GM12878 (cell line): ENCODE measurements at regions not wholly inside any gene's neighbourhood (a gene's known extent, or its start where the extent isn't known, plus 50 kb on each side); places are given as distances from the start of the nearest gene placed in this dataset.

Source experiments
- ATAC-seq: fragments of 200-7000 bp; cut with Tn5 transposase; 3 replicates; pipeline ENCODE4 v1.9.1; 2020; ENCODE audit warnings: mild to moderate bottlenecking, moderate library complexity
- BruUV-seq: library from RNA; stranded (reverse); fragments of 400-500 nt; replicated peaks from 2 replicates; lab custom pipeline; 2021; lab: Mats Ljungman, UMichigan
- CTCF ChIA-PET: fragments of 300-600 bp; sonication (Branson Sonifier 250); formaldehyde crosslinking; extraction: SDS; loops from one replicate; lab custom pipeline; 2021; ENCODE audit warnings: inconsistent platforms; lab: Yijun Ruan, JAX
- POLR2A ChIA-PET: fragments of 350-600 bp; formaldehyde crosslinking; extraction: SDS; loops from one replicate; lab custom pipeline; 2021; ENCODE audit warnings: inconsistent platforms; lab: Charles Lee
- RAD21 ChIA-PET: fragments of 300-600 bp; sonication (Branson Sonifier 250); formaldehyde crosslinking; loops from one replicate; lab custom pipeline; 2023; ENCODE audit warnings: antibody characterized with exemption; ENCODE audit not compliant: unreplicated experiment; lab: Charles Lee
- SMC1A ChIA-PET: fragments of 300-600 bp; sonication (Branson Sonifier 250); formaldehyde crosslinking; loops from one replicate; lab custom pipeline; 2023; ENCODE audit not compliant: unreplicated experiment, uncharacterized antibody; lab: Charles Lee
- DNase-seq: peaks from one replicate; pipeline ENCODE4 v3.0.0-alpha.2; 2011; ENCODE audit warnings: low read depth, low spot score
- FAIRE-seq: peaks from 3 replicates; lab custom pipeline; 2011; peaks lifted over from hg19 to GRCh38; lab: Jason Lieb, UNC
- H2AFZ ChIP-seq: 2 replicates; pipeline ENCODE4 v1.6.0; 2011; ENCODE audit warnings: low read depth, low read length, control low read depth; ENCODE audit not compliant: control insufficient read depth
- H3K27ac ChIP-seq: 2 replicates; pipeline ENCODE4 v1.5.1; 2011; ENCODE audit warnings: control low read depth; ENCODE audit not compliant: control insufficient read depth, insufficient read depth
- H3K27me3 ChIP-seq, 2 experiments: replicated peaks in 1 of 2; 2 replicates each; pipeline versions ENCODE4 v1.6.0 to v1.6.1; 2011; ENCODE audit warnings: low read length in 1 of 2; ENCODE audit not compliant: control insufficient read depth in 2 of 2, insufficient read depth in 2 of 2
- H3K36me3 ChIP-seq, 2 experiments: 2 replicates each; pipeline ENCODE4 v1.5.1; 2011; ENCODE audit warnings: low read length in 1 of 2; ENCODE audit not compliant: control insufficient read depth in 2 of 2, insufficient read depth in 2 of 2
- H3K4me1 ChIP-seq: 2 replicates; pipeline ENCODE4 v1.6.1; 2011; ENCODE audit warnings: mild to moderate bottlenecking, low read length, moderate library complexity, mixed read lengths; ENCODE audit not compliant: control insufficient read depth, insufficient read depth
- H3K4me2 ChIP-seq: 2 replicates; pipeline ENCODE4 v1.6.0; 2011; ENCODE audit warnings: control low read depth; ENCODE audit not compliant: control insufficient read depth, insufficient read depth
- H3K4me3 ChIP-seq: fragments of 200-600 bp; sonication (generic); 2 replicates; pipeline ENCODE4 v1.5.1; 2016
- H3K79me2 ChIP-seq: 2 replicates; pipeline ENCODE4 v1.6.0; 2011; ENCODE audit warnings: low read length; ENCODE audit not compliant: control insufficient read depth, insufficient read depth
- H3K9ac ChIP-seq: 2 replicates; pipeline ENCODE4 v1.8.0; 2011; ENCODE audit warnings: low read length, control low read depth, mixed read lengths; ENCODE audit not compliant: control insufficient read depth, insufficient read depth
- H3K9me3 ChIP-seq: replicated peaks from 3 replicates; pipeline ENCODE4 v1.5.1; 2011; ENCODE audit warnings: mild to moderate bottlenecking, low read length; ENCODE audit not compliant: control insufficient read depth, insufficient read depth
- H4K20me1 ChIP-seq: 2 replicates; pipeline ENCODE4 v1.6.0; 2011; ENCODE audit not compliant: control insufficient read depth, insufficient read depth
- CREB1 ChIP-seq: IDR thresholded peaks from 2 replicates; pipeline ENCODE4 v1.6.1; 2012; ENCODE audit warnings: low read depth, mild to moderate bottlenecking, inconsistent platforms
- NFIC ChIP-seq: IDR thresholded peaks from 2 replicates; pipeline ENCODE4 v1.6.1; 2012; ENCODE audit warnings: low read depth, mild to moderate bottlenecking, inconsistent platforms, low read length, moderate library complexity
- SIN3A ChIP-seq: IDR thresholded peaks from 2 replicates; pipeline ENCODE4 v1.6.1; 2012; ENCODE audit warnings: low read depth, low read length, improper control_type of control experiment
- YBX1 ChIP-seq: fragments of 450-650 bp; IDR thresholded peaks from 2 replicates; pipeline ENCODE4 v1.6.1; 2016; ENCODE audit warnings: antibody characterized with exemption
- ZBED1 ChIP-seq: IDR thresholded peaks from 2 replicates; pipeline ENCODE4 v1.6.1; 2016; ENCODE audit warnings: borderline replicate concordance
- WGBS: methylation state at CpG from one replicate; pipeline ENCODE4 v1.1.6; 2016; ENCODE audit warnings: low lambda C conversion rate; ENCODE audit not compliant: insufficient replicate concordance, insufficient coverage; ENCODE audit errors: missing lambda C conversion rate; 5-methylcytosine and 5-hydroxymethylcytosine counted together
- in situ Hi-C: fragments of 300-500 bp; cut with MboI; formaldehyde crosslinking; loops from 9 replicates; pipeline ENCODE4 v1.14.3; 2018; ENCODE audit warnings: mixed read lengths
- intact Hi-C: fragments of 100-400 bp; cut with micrococcal nuclease; formaldehyde crosslinking; loops from one replicate; pipeline ENCODE4 v1.14.2; 2022; ENCODE audit not compliant: unreplicated experiment
- TF ChIP-seq, protein P1 (sequence below): fragments of 450-650 bp; IDR thresholded peaks from 2 replicates; pipeline ENCODE4 v1.6.1; 2014; ENCODE audit warnings: mild to moderate bottlenecking
- TF ChIP-seq, protein P2 (sequence below): fragments of 450-650 bp; IDR thresholded peaks from 2 replicates; pipeline ENCODE4 v1.6.1; 2017; ENCODE audit warnings: mild to moderate bottlenecking

DNA sequence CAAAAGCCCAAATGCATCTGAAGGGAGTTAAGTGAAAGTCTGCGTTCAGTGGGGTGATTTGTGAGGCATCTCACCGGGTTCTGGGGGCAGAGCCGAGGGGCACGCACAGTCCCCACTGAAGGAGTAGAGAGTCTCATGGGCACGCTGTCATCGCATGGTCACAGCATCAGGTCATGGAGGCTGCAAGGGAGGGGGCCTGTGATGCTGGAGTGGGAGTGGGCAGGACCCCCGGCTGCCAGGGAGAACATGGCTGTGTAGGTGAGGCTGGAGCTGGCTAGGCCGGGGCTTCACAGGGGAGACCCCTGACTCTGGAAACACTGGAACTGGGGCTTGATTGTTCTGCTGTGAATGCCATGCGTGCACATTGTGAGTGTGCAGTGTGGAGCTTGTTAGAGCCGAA is 360.5 kb downstream of the IRX2 start:
- H4K20me1 ChIP-seq, result no peaks in the 10 kb centered on the region
- TF ChIP-seq, protein P1, sequence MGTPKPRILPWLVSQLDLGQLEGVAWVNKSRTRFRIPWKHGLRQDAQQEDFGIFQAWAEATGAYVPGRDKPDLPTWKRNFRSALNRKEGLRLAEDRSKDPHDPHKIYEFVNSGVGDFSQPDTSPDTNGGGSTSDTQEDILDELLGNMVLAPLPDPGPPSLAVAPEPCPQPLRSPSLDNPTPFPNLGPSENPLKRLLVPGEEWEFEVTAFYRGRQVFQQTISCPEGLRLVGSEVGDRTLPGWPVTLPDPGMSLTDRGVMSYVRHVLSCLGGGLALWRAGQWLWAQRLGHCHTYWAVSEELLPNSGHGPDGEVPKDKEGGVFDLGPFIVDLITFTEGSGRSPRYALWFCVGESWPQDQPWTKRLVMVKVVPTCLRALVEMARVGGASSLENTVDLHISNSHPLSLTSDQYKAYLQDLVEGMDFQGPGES, result no peak
- no peak for TF ChIP-seq YBX1
- H3K27ac ChIP-seq, result no peak overlapping the region
- no peak overlapping the region for H3K4me2 ChIP-seq
- SMC1A ChIA-PET, result no interaction called here
- DNase-seq, result no peak
- no peak for FAIRE-seq
- CTCF ChIA-PET, result no interaction called here
- RAD21 ChIA-PET, result no interaction called here
- in situ Hi-C loops (no loop called here), intact Hi-C loops (no loop called here)
- no peak overlapping the region for H2AFZ ChIP-seq
- no TSS peak for BruUV-seq
- POLR2A ChIA-PET, result no interaction called here
- H3K27me3 ChIP-seq, result no peaks in the 10 kb centered on the region
- no peaks in the 10 kb centered on the region; the same call in 2 of the 3 replicates for H3K9me3 ChIP-seq
- H3K79me2 ChIP-seq, result no peaks in the 10 kb centered on the region
- H3K9ac ChIP-seq, result no peak overlapping the region
- H3K4me3 ChIP-seq, result no peak overlapping the region
- H3K36me3 ChIP-seq, result no peaks in the 10 kb centered on the region
- 19% methylated on average over 10 of the region's 10 CpGs for WGBS
- ATAC-seq, result no peak
- H3K4me1 ChIP-seq, result no peaks in the 10 kb centered on the region

DNA sequence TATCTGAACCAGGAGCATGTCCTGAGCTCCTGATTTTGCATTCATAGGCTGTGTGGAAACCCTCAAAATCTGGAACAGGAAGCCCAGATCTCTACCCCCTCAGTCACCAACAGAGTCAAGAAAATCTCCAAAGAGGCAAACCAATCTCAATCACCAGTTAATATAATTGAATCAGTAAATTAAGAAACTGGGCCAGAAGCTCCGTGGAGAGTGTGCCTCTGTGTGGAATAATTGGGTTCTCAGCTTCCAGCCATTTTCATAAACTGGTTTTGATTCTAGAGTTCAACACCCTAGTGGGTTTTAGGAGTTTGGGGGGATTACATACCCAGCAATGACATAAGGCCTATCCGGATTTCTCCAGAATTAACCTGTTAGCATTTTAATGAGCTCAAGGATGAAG is 362.9 kb downstream of the IRX2 start:
- no peaks in the 10 kb centered on the region for H3K4me1 ChIP-seq
- H3K4me2 ChIP-seq, result no peak overlapping the region
- no peak overlapping the region for H2AFZ ChIP-seq
- in situ Hi-C loops, result no loop called here
- no peak overlapping the region for H3K27ac ChIP-seq
- H3K9me3 ChIP-seq, result no peaks in the 10 kb centered on the region; the same call in 2 of the 3 replicates
- no peaks in the 10 kb centered on the region for H3K27me3 ChIP-seq
- BruUV-seq, result no TSS peak
- H4K20me1 ChIP-seq, result no peaks in the 10 kb centered on the region
- TF ChIP-seq SIN3A (no peak), NFIC (no peak), ZBED1 (no peak), CREB1 (no peak)
- TF ChIP-seq, protein P2, sequence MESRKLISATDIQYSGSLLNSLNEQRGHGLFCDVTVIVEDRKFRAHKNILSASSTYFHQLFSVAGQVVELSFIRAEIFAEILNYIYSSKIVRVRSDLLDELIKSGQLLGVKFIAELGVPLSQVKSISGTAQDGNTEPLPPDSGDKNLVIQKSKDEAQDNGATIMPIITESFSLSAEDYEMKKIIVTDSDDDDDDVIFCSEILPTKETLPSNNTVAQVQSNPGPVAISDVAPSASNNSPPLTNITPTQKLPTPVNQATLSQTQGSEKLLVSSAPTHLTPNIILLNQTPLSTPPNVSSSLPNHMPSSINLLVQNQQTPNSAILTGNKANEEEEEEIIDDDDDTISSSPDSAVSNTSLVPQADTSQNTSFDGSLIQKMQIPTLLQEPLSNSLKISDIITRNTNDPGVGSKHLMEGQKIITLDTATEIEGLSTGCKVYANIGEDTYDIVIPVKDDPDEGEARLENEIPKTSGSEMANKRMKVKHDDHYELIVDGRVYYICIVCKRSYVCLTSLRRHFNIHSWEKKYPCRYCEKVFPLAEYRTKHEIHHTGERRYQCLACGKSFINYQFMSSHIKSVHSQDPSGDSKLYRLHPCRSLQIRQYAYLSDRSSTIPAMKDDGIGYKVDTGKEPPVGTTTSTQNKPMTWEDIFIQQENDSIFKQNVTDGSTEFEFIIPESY, result no peak
- TF ChIP-seq, all 136 proteins: peak for 0
- no peak for DNase-seq
- no peak overlapping the region for H3K4me3 ChIP-seq
- intact Hi-C loops, result no loop called here
- no peak for ATAC-seq
- ChIA-PET CTCF (no interaction called here), SMC1A (no interaction called here), RAD21 (no interaction called here), POLR2A (no interaction called here)
- no peak overlapping the region for H3K9ac ChIP-seq
- no peaks in the 10 kb centered on the region for H3K79me2 ChIP-seq
- 47% methylated on average over 2 of the region's 2 CpGs for WGBS
- H3K36me3 ChIP-seq, result no peaks in the 10 kb centered on the region
- FAIRE-seq, result no peak
